HEK293T (cell line): ENCODE measurements at regions not wholly inside any gene's neighbourhood (a gene's known extent, or its start where the extent isn't known, plus 50 kb on each side); places are given as distances from the start of the nearest gene placed in this dataset.
A peak's percentile ranks its signal among the peaks of the same experiment; 100 is the strongest.

ENCODE experiments used
- CTCF ChIA-PET: fragments of 350-600 bp; formaldehyde crosslinking; extraction: SDS; loops from one replicate; lab custom pipeline; 2021; ENCODE audit warnings: antibody characterized with exemption, inconsistent platforms; lab: Yijun Ruan, JAX
- POLR2A ChIA-PET: fragments of 350-600 bp; formaldehyde crosslinking; extraction: SDS; loops from one replicate; lab custom pipeline; 2020; ENCODE audit warnings: antibody characterized with exemption, inconsistent platforms; lab: Yijun Ruan, JAX
- DNase-seq: peaks from one replicate; pipeline ENCODE4 v3.0.0; 2012; ENCODE audit warnings: mixed read lengths; ENCODE audit errors: extremely low spot score
- ARNT ChIP-seq: fragments of 450-650 bp; IDR thresholded peaks from 2 replicates; pipeline ENCODE4 v1.6.1; 2017; ENCODE audit warnings: mild to moderate bottlenecking
- BHLHE40 ChIP-seq: fragments of 450-650 bp; IDR thresholded peaks from 2 replicates; pipeline ENCODE4 v1.6.1; 2016; ENCODE audit warnings: mild to moderate bottlenecking, moderate library complexity, borderline replicate concordance
- CTBP1 ChIP-seq: fragments of 450-650 bp; IDR thresholded peaks from 2 replicates; pipeline ENCODE4 v1.6.1; 2016; ENCODE audit warnings: borderline replicate concordance
- ELF4 ChIP-seq: fragments of 450-650 bp; IDR thresholded peaks from 2 replicates; pipeline ENCODE4 v1.6.1; 2017; ENCODE audit warnings: antibody characterized with exemption
- FOXA1 ChIP-seq: fragments of 450-650 bp; IDR thresholded peaks from 2 replicates; pipeline ENCODE4 v1.6.1; 2016; ENCODE audit warnings: mild to moderate bottlenecking
- FOXK2 ChIP-seq: fragments of 450-650 bp; IDR thresholded peaks from 2 replicates; pipeline ENCODE4 v1.6.1; 2016; ENCODE audit warnings: mild to moderate bottlenecking
- FOXM1 ChIP-seq: fragments of 450-650 bp; IDR thresholded peaks from 2 replicates; pipeline ENCODE4 v1.6.1; 2017; ENCODE audit warnings: mild to moderate bottlenecking, borderline replicate concordance
- HDGF ChIP-seq: fragments of 450-650 bp; IDR thresholded peaks from 2 replicates; pipeline ENCODE4 v1.6.1; 2017; ENCODE audit warnings: antibody characterized with exemption, borderline replicate concordance
- L3MBTL2 ChIP-seq: fragments of 450-650 bp; conservative IDR thresholded peaks from 2 replicates; pipeline ENCODE4 v1.6.1; 2016; ENCODE audit warnings: mild to moderate bottlenecking
- LEF1 ChIP-seq: fragments of 450-650 bp; IDR thresholded peaks from 2 replicates; pipeline ENCODE4 v1.6.1; 2017; ENCODE audit warnings: mild to moderate bottlenecking, borderline replicate concordance
- NFRKB ChIP-seq: fragments of 450-650 bp; IDR thresholded peaks from 2 replicates; pipeline ENCODE4 v1.6.1; 2016; ENCODE audit warnings: mild to moderate bottlenecking, moderate library complexity
- SP1 ChIP-seq: fragments of 450-650 bp; IDR thresholded peaks from 2 replicates; pipeline ENCODE4 v1.6.1; 2017
- SUZ12 ChIP-seq: fragments of 450-650 bp; IDR thresholded peaks from 2 replicates; pipeline ENCODE4 v1.6.1; 2016; ENCODE audit warnings: mild to moderate bottlenecking
- TARDBP ChIP-seq: fragments of 450-650 bp; IDR thresholded peaks from 2 replicates; pipeline ENCODE4 v1.6.1; 2016
- ZNF384 ChIP-seq: fragments of 450-650 bp; IDR thresholded peaks from 2 replicates; pipeline ENCODE4 v1.6.1; 2016
- TF ChIP-seq, protein P1 (sequence below): fragments of 450-650 bp; IDR thresholded peaks from 2 replicates; pipeline ENCODE4 v1.6.1; 2016

DNA sequence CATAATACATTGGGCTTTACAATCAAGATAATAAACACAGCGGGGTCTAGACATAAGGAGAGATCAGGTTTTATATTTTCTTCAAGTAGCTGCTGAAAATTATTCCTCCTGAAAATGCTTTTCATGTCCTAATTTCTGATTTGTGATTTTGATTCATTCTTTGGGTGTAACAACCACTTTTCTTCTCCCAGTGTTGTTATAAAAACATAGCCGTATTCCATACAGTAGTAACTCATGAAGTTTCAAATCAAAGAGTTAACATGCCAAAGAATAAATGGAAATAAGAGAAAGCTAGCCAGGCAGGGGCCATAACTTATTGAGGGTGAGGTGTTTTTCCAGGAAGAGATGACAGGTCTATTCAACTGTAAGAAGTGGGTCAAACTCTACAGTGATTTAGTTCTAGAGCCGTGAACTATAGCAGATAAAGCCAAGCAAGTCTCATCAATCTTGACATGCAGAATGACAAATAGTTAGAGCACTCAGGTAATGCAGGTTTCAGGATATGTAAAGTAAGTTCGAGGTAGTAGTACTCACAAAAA, 934.4 kb upstream of the SLITRK1 start:
- CTCF ChIA-PET: no interaction called here
- no peak for DNase-seq
- POLR2A ChIA-PET: no interaction called here
- no peak for TF ChIP-seq SUZ12
- no peak for TF ChIP-seq SP1
- peak; percentile 58; the same call in 1 of the 2 replicates for TF ChIP-seq FOXK2
- TF ChIP-seq, protein P1, sequence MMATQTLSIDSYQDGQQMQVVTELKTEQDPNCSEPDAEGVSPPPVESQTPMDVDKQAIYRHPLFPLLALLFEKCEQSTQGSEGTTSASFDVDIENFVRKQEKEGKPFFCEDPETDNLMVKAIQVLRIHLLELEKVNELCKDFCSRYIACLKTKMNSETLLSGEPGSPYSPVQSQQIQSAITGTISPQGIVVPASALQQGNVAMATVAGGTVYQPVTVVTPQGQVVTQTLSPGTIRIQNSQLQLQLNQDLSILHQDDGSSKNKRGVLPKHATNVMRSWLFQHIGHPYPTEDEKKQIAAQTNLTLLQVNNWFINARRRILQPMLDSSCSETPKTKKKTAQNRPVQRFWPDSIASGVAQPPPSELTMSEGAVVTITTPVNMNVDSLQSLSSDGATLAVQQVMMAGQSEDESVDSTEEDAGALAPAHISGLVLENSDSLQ: peak; percentile 90
- TF ChIP-seq LEF1: peak; percentile 64; the same call in 1 of the 2 replicates
- no peak for TF ChIP-seq TARDBP

DNA sequence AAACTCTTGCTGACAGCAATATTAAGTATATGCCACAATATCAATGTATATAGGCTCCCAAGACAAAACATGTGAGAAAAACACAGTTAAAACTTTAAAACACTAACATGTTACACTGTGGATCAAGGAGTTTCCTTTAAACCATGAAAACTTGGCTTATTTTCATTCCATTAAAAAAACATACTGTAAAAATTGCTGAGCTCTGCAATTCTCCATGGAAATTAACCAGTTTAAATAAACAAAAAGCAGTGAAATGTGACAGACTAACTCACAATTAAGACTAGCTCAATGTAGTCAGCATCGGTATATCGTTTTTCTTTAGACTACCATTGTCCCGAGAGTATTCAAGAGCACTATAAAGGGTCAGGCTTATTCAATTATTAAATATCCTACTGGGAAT, 930.5 kb upstream of the SLITRK1 start:
- no peak for TF ChIP-seq LEF1
- TF ChIP-seq FOXA1: no peak
- no peak for TF ChIP-seq BHLHE40
- no peak for TF ChIP-seq HDGF
- no peak for TF ChIP-seq FOXM1
- POLR2A ChIA-PET: no interaction called here

GRCh38 chr13:84812078-84812477, 929.8 kb upstream of the SLITRK1 start:
- CTCF ChIA-PET: no interaction called here
- DNase-seq: no peak
- POLR2A ChIA-PET: no interaction called here
- TF ChIP-seq FOXK2: no peak
- TF ChIP-seq HDGF: no peak
- TF ChIP-seq CTBP1: no peak
- TF ChIP-seq SUZ12: no peak
- TF ChIP-seq LEF1: no peak
- no peak for TF ChIP-seq FOXM1
- TF ChIP-seq, protein P1: no peak; the same call in 1 of the 2 replicates
- TF ChIP-seq SP1: no peak
- no peak for TF ChIP-seq ELF4
- no peak for TF ChIP-seq ZNF384
- no peak for TF ChIP-seq NFRKB
- TF ChIP-seq ARNT: no peak
- TF ChIP-seq TARDBP: no peak
- no peak for TF ChIP-seq FOXA1
- no peak for TF ChIP-seq L3MBTL2
- no peak for TF ChIP-seq BHLHE40

More for the DNA sequence above, 930.5 kb upstream of the SLITRK1 start:
- CTCF ChIA-PET: no interaction called here
- DNase-seq: no peak

DNA sequence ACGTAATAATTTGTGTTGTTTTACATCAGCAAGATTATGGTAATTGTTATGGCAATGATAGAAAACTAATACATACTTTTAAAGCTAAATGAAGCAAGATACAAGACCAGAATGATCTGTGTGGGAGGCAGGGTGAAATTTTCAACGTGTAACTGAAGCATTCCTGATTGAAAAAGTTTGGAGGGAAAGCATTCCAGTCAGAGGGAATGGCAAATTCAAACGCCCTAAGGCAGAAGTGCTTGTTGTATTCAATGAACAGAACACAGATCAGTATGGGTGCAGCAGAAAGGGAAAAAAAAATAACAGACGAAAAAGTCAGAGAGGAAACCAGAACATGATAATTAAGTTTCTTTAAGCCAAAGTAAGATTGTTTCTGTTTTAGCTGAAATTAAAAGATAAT, 928.5 kb upstream of the SLITRK1 start:
- CTCF ChIA-PET: no interaction called here

GRCh38 chr13:84802073-84802472, 919.8 kb upstream of the SLITRK1 start:
- TF ChIP-seq ARNT (no peak), SP1 (no peak), ZNF384 (no peak), FOXA1 (no peak), CTBP1 (no peak), L3MBTL2 (no peak), FOXM1 (no peak), LEF1 (no peak), SUZ12 (no peak), BHLHE40 (no peak), TARDBP (no peak), HDGF (no peak), NFRKB (no peak), ELF4 (no peak)
- TF ChIP-seq, protein P1: no peak
- CTCF ChIA-PET: no interaction called here

More for the DNA sequence above, 928.5 kb upstream of the SLITRK1 start:
- no peak for DNase-seq
- TF ChIP-seq ELF4 (no peak), SP1 (no peak), ZNF384 (no peak), ARNT (no peak), FOXK2 (no peak), HDGF (no peak), BHLHE40 (no peak), FOXM1 (no peak), LEF1 (no peak), FOXA1 (no peak)
- POLR2A ChIA-PET: no interaction called here

GRCh38 chr13:84784443-84785153, 902.3 kb upstream of the SLITRK1 start:
- POLR2A ChIA-PET: no interaction called here

More at GRCh38 chr13:84802073-84802472, 919.8 kb upstream of the SLITRK1 start:
- no peak for DNase-seq
- POLR2A ChIA-PET: no interaction called here

More at GRCh38 chr13:84784443-84785153, 902.3 kb upstream of the SLITRK1 start:
- no peak for DNase-seq
- no peak for TF ChIP-seq HDGF
- no peak for TF ChIP-seq BHLHE40
- TF ChIP-seq NFRKB: no peak
- no peak for TF ChIP-seq TARDBP
- TF ChIP-seq ARNT: no peak
- TF ChIP-seq SP1: no peak
- TF ChIP-seq L3MBTL2: no peak; the same call in 1 of the 2 replicates
- no peak for TF ChIP-seq LEF1
- no peak for TF ChIP-seq CTBP1
- TF ChIP-seq ELF4: no peak
- TF ChIP-seq, protein P1: no peak
- no peak for TF ChIP-seq SUZ12
- no peak for TF ChIP-seq ZNF384
- no peak for TF ChIP-seq FOXA1
- TF ChIP-seq FOXM1: no peak
- CTCF ChIA-PET: no interaction called here
